ENCODE measurements at regions not wholly inside any gene's neighbourhood (a gene's known extent, or its start where the extent isn't known, plus 50 kb on each side); places are given as distances from the start of the nearest gene placed in this dataset.

DNA sequence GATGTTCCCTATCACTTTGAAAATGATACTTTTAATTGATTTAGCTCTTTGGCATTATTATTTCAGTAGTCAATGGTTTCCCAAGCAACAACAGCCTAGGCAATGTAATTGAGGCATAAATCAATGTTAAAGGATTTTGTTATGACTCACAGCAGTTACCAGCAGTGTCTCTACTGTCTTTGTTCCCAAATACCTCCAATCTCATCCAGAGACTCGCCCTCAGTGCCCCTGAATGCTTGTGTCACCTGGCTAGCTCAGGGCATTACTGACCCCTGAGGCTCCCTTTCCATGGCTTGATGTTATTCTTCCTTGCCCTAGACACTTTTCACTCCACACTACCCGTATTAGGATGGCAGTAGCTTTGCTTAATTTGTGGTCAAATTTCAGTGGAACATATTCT is 227.2 kb downstream of the SQOR start:
- DNase-seq (ENCODE audit: low read depth): no peak
- TF ChIP-seq CTCF (IDR thresholded peaks at IDR 0.05; ENCODE audit: insufficient read depth, low read length): no peak
- H3K4me3 ChIP-seq (ENCODE audit: low read depth, low read length): no peak overlapping the region

- DNase-seq (ENCODE audit: low read depth): no peak
- H3K4me3 ChIP-seq (ENCODE audit: low read depth, low read length): no peak overlapping the region
- TF ChIP-seq CTCF (IDR thresholded peaks at IDR 0.05; ENCODE audit: insufficient read depth, low read length): no peak
These were observed 229.2 kb downstream of the SQOR start for GRCh38 chr15:45863881-45864580.

GRCh38 chr15:45866616-45867015 is 231.8 kb downstream of the SQOR start:
- no peak overlapping the region for H3K4me3 ChIP-seq (ENCODE audit: low read depth, low read length)
- TF ChIP-seq CTCF (IDR thresholded peaks at IDR 0.05; ENCODE audit: insufficient read depth, low read length): no peak
- DNase-seq (ENCODE audit: low read depth): no peak

DNA sequence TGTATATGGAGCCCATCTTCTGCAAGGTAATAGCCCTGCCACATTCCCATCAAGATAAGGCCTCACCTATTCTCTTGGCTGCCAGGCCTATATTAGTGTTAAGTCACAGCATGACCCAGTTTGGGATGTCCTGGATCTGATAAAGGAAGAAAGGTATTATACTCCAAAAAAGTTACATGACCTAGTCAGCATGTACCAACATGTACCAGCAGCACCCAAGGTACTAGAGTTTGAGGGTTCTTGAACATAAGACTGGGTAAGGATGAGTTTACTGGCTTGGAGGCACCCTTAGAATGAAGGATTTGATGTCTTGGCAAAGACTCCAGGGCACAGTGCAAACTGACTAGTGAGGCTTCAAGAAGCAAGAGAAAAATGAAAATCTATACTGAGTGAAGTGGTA is 232.5 kb downstream of the SQOR start:
- no peak overlapping the region for H3K4me3 ChIP-seq (ENCODE audit: low read depth, low read length)
- no peak for TF ChIP-seq CTCF (IDR thresholded peaks at IDR 0.05; ENCODE audit: insufficient read depth, low read length)
- DNase-seq (ENCODE audit: low read depth): no peak

GRCh38 chr15:45868109-45868691 is 233.4 kb downstream of the SQOR start:
- no peak for DNase-seq (ENCODE audit: low read depth)
- TF ChIP-seq CTCF (IDR thresholded peaks at IDR 0.05; ENCODE audit: insufficient read depth, low read length): no peak
- H3K4me3 ChIP-seq (ENCODE audit: low read depth, low read length): no peak overlapping the region

DNA sequence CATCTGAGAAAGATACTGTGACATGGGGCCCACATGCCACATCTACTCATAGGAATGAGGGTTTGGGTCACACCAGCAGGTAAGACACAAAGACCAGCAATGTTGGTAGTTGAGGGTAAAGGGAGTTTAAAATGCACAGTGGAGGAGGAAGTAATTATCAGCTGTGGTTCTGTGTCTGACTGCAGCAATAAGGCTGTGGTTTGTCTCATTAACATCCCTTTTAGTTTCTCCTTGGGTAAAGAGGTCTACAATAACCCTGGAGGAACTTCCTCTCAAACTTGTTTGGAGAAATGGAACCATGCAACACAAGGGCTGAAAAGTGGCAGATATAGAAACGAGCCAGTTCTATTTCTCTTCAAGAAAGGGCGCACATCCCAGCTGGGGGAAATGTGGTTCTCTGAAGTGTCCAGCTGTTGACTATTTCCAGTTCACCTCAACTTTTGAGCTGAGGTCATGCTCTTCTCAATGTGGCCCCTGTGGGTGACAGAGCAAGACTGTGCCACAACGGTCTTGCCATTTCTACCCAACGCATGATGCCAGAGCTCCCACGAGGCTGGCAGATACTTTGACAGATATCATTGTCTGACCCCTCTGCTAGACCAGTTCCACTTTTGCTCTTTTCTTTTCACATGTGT is 234.3 kb downstream of the SQOR start:
- DNase-seq (ENCODE audit: low read depth): no peak
- TF ChIP-seq CTCF (IDR thresholded peaks at IDR 0.05; ENCODE audit: insufficient read depth, low read length): no peak
- no peak overlapping the region for H3K4me3 ChIP-seq (ENCODE audit: low read depth, low read length)

Measured in fibroblast of the aortic adventitia (primary cell).